HG02588 (cell line): ENCODE measurements at regions not wholly inside any gene's neighbourhood (a gene's known extent, or its start where the extent isn't known, plus 50 kb on each side); places are given as distances from the start of the nearest gene placed in this dataset.

Experiments
- ATAC-seq: cut with Tn5 transposase; IDR thresholded peaks from one replicate; pipeline ENCODE4 v1.9.1; 2021; ENCODE audit warnings: mild to moderate bottlenecking, moderate library complexity; ENCODE audit not compliant: unreplicated experiment

GRCh38 chr20:40249805-40250204, 439.2 kb downstream of the MAFB start:
- no peak for ATAC-seq

GRCh38 chr20:40245829-40246228, 443.2 kb downstream of the MAFB start:
- no peak for ATAC-seq

GRCh38 chr20:40244286-40244685, 444.8 kb downstream of the MAFB start:
- ATAC-seq: no peak

GRCh38 chr20:40241596-40242343, 447.3 kb downstream of the MAFB start:
- no peak for ATAC-seq

- ATAC-seq: no peak
Measured at GRCh38 chr20:40238511-40238910, 450.5 kb downstream of the MAFB start.

GRCh38 chr20:40234593-40234992, 454.4 kb downstream of the MAFB start:
- ATAC-seq: no peak

- ATAC-seq: no peak
Measured at GRCh38 chr20:40233406-40233805, 455.6 kb downstream of the MAFB start.

- ATAC-seq: no peak
Measured at GRCh38 chr20:40232756-40233155, 456.3 kb downstream of the MAFB start.

GRCh38 chr20:40232273-40232672, 456.8 kb downstream of the MAFB start:
- ATAC-seq: no peak

- ATAC-seq: no peak
Measured at GRCh38 chr20:40230486-40230885, 458.6 kb downstream of the MAFB start.

GRCh38 chr20:40225596-40225995, 463.4 kb downstream of the MAFB start:
- no peak for ATAC-seq

- no peak for ATAC-seq
Measured at GRCh38 chr20:40223810-40224209, 465.2 kb downstream of the MAFB start.

- no peak for ATAC-seq
Measured at GRCh38 chr20:40218971-40219370, 470.1 kb downstream of the MAFB start.

- no peak for ATAC-seq
Measured at GRCh38 chr20:40218316-40218969, 470.6 kb downstream of the MAFB start.

- no peak for ATAC-seq
Measured at GRCh38 chr20:40207655-40208054, 481.4 kb downstream of the MAFB start.

GRCh38 chr20:40205971-40206370, 483.1 kb downstream of the MAFB start:
- no peak for ATAC-seq

- ATAC-seq: no peak
Measured at GRCh38 chr20:40203032-40203431, 486.0 kb downstream of the MAFB start.

GRCh38 chr20:40197691-40198090, 491.3 kb downstream of the MAFB start:
- no peak for ATAC-seq

GRCh38 chr20:40196846-40197436, 492.1 kb downstream of the MAFB start:
- no peak for ATAC-seq

GRCh38 chr20:40195742-40196141, 493.3 kb downstream of the MAFB start:
- ATAC-seq: no peak

- no peak for ATAC-seq
Measured at GRCh38 chr20:40192529-40192928, 496.5 kb downstream of the MAFB start.

GRCh38 chr20:40192081-40192480, 497.0 kb downstream of the MAFB start:
- no peak for ATAC-seq
